Thyroid gland (tissue), 4 donors: ENCODE measurements at regions not wholly inside any gene's neighbourhood (a gene's known extent, or its start where the extent isn't known, plus 50 kb on each side); places are given as distances from the start of the nearest gene placed in this dataset.

Source experiments
- POLR2A ChIP-seq, 2 donors: fragments of 450-650 bp; IDR thresholded peaks; one replicate each; pipeline ENCODE4 v1.6.1; 2017; ENCODE audit warnings: antibody characterized with exemption in 2 of 2, mild to moderate bottlenecking in 2 of 2, moderate library complexity in 1 of 2
- TF ChIP-seq, protein P1 (sequence below), 6 experiments: fragments of 200-600 bp in 3 of 6; fragments of 450-650 bp in 3 of 6; sonication (generic) in 3 of 6; IDR thresholded peaks; one replicate each; pipeline ENCODE4 v1.5.1; 2016 to 2019; ENCODE audit warnings: antibody characterized with exemption in 6 of 6, mild to moderate bottlenecking in 2 of 6, inconsistent platforms in 1 of 6, moderate library complexity in 1 of 6

DNA sequence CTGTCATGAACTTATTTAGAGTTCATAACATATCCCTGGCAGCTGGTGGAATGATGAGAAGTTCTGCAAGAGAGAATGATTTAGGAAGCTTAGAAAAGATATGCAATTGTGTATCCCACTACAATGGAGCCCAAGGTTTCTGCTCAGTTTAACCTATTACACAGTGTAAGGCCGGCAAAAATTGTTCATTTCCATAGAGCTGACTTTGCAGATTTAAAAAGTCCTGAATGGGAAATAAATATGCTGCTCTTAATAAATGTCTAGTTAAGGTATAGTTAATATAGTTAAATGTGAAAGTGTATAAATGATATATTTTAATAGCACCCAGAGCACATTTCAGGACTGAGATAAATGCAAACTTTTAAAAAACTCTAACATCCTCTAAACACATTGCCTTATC is 149.9 kb downstream of the EVX1 start:
- no peak for TF ChIP-seq POLR2A (IDR thresholded peaks at IDR 0.05)
- TF ChIP-seq, protein P1, sequence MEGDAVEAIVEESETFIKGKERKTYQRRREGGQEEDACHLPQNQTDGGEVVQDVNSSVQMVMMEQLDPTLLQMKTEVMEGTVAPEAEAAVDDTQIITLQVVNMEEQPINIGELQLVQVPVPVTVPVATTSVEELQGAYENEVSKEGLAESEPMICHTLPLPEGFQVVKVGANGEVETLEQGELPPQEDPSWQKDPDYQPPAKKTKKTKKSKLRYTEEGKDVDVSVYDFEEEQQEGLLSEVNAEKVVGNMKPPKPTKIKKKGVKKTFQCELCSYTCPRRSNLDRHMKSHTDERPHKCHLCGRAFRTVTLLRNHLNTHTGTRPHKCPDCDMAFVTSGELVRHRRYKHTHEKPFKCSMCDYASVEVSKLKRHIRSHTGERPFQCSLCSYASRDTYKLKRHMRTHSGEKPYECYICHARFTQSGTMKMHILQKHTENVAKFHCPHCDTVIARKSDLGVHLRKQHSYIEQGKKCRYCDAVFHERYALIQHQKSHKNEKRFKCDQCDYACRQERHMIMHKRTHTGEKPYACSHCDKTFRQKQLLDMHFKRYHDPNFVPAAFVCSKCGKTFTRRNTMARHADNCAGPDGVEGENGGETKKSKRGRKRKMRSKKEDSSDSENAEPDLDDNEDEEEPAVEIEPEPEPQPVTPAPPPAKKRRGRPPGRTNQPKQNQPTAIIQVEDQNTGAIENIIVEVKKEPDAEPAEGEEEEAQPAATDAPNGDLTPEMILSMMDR (IDR thresholded peaks at IDR 0.05): no peak
